ENCODE measurements at regions not wholly inside any gene's neighbourhood (a gene's known extent, or its start where the extent isn't known, plus 50 kb on each side); places are given as distances from the start of the nearest gene placed in this dataset.
"Not testable (repeated sequence)": the region's sequence is repeated elsewhere in the genome, so short reads cannot be mapped to it uniquely, and the experiment has no call there.

DNA sequence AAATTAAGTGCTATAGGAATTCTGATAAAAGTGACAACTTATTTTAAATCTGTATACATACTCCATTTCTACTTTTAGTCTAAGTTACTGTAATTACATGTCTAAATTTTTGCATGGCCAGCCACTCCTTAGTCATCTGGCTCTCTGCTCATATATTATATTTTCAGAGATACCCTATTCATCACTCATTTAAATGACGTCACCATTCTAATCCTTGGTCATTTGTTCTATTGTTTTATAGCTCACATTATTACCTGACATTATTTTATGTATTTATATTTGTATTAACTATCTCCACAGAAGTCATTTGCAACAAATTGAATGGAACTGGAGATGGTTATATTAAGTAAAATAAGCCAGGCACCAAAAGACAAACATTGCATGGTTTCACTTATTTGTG, 179.6 kb upstream of the CXorf51A start:
- DNase-seq (ENCODE audit: low read depth) = no peak

DNA sequence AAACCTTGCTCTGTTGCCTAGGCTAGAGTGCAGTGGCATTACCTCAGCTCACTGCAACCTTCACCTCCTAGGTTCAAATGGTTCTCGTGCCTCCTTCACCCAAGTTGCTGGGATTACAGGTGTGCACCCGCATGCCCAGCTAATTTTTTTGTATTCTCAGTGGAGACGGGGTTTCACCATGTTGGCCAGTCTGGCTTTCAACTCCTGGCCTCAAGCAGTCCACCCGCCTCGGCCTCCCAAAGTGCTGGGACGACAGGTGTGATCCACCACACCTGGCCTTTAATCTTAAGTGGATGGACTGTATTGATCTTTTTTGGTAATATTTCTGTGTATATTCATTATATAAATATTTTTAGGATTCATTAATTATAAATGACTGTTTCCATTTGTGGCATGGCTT, 158.7 kb upstream of the CXorf51A start:
- no peak for DNase-seq (ENCODE audit: low read depth)

DNA sequence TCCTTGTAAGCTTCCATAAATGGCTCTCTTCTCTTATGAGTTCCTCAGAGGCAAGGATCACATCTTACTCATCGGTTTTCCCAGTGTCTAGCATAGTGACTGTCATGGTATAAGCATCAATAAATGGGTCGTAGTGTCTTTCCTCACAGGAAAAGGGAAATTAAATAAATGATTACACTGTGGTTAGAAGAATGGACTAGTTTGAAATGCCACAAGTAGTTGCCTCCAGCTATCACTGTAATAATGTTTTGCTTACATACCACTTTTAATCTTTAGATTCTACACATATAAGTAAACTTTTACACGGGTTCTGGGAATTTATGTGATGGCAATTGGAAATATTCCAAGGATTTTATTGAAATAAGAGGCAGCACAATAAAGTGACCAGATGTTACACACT, 152.8 kb upstream of the CXorf51A start:
- DNase-seq (ENCODE audit: low read depth) = no peak

GRCh38 chrX:146956760-146957159, 142.2 kb upstream of the CXorf51A start:
- DNase-seq (ENCODE audit: low read depth) = no peak

DNA sequence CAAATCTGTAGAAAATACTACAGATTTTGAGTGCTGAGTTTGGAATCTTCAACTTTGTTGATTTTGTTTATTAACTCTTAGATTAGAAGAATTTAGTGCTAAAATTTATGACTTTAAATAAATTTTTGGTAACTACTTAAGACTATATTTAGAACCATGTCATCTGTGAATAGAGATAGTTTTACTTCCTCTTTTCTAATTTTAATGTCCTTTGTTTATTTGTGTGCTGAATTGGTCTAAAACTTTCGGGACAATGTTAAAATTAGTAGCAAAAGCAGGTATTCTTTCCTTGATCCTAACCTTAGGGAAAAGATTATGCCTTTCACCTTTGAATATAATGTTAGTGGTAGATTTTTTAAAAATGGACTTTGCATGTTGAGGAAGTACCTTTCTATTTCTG, 119.7 kb upstream of the CXorf51A start:
- no peak for DNase-seq (ENCODE audit: low read depth)

DNA sequence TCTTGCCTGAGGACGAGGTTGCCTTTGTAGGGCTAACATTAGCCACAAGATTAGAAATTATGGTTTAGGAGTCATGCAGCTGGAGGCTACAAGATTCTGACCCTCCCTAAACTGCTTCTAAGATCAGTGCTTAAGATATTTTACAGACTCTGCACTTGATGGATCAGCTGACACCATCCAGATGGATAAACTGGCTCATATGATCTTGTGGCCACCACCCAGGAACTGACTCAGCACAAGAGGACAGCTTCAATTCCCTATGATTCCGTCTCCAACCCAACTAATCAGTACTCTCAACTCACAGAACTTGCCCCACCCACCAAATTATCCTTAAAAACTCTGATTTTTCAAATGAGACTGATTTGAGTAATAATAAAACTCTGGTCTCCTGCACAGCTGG, 118.5 kb upstream of the CXorf51A start:
- DNase-seq (ENCODE audit: low read depth) = not testable (repeated sequence)

GRCh38 chrX:146921204-146921603, 106.7 kb upstream of the CXorf51A start:
- DNase-seq (ENCODE audit: low read depth) = no peak

GRCh38 chrX:146907391-146908240, 93.1 kb upstream of the CXorf51A start:
- peak; percentile 1 for DNase-seq (ENCODE audit: low read depth)

DNA sequence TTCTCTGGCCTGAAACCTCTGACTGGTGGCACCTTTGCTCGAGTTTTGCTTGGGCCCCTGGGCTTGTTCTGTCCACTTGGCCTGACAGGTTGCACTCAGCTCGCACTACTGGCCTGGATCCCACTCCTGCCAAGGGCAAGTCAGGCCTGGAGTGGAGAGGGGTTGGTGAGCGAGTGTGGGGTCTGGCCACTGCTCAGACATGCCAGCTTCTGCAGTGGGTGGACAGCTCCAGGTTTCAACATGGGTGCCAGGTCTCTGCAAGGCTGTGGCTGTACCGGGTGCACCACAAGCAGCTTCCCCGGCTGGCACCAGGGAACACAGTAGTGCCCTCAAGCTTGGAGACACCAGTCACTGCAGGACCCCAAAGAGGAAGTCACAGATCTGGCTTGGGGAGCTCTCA, 91.6 kb upstream of the CXorf51A start:
- no peak for DNase-seq (ENCODE audit: low read depth)

DNA sequence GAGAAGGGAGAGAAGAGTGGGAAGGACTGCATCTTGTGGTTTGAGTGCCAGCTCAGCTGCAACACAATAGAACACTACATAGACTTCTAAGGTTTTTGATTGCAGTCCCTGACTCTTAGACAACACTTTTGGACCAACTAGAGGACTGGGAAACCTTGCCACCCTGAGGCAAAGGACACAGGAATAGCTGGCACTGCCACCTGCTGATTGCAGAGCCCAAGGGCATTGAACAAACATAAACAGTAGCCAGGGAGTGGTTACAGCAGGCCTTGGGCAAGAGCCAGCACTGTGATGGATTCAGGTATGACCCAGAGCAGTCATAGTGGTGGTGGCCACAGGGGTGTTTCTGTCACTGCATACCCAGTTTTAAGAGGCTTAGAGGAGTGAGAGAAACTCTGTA, 72.5 kb upstream of the CXorf51A start:
- DNase-seq (ENCODE audit: low read depth) = no peak

DNA sequence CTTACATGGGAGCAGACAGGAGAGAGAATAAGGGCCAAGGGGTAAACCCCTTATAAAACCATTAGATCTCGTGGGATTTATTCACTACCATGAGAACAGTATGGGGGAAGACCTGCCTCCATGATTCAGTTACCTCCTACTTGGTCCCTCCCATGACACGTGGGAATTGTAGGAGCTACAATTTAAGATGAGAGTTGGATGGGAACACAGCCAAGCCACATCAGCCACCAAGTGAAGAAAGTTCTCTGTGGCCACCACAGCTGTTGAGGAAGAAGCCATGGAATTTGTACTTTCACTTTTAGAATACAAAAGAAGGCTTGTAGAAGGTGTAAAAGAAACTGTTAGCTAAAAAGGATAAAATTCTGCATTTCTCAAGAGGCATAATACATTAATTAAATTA, 67.0 kb upstream of the CXorf51A start:
- DNase-seq (ENCODE audit: low read depth) = no peak

DNA sequence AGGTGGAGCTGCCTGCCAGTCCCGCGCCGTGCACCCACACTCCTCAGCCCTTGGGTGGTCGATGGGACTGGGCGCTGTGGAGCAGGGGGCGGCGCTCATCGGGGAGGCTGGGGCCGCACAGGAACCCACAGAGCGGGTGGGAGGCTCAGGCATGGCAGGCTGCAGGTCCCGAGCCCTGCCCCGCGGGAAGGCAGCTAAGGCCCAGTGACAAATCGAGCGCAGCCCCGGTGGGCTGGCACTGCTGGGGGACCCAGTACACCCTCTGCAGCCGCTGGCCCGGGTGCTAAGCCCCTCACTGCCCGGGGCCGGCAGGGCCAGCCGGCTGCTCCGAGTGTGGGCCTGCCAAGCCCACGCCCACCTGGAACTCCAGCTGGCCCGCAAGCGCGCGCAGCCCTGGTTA, 52.3 kb upstream of the CXorf51A start:
- not testable (repeated sequence) for DNase-seq (ENCODE audit: low read depth)

DNA sequence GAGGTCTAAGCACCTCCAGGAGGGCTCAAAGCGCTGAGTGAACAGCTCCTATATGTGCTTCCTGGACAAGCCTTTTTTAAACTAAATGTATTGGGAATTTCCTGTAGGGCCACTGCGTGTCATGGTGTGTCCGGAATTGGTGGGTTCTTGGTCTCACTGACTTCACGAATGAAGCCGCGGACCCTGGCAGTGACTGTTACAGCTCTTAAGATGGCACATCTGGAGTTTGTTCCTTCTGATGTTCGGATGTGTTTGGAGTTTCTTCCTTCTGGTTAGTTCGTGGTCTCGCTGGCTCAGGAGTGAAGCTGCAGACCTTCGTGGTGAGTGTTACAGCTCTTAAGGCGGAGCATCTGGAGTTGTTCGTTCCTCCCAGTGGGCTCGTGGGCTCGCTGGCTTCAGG, 51.2 kb upstream of the CXorf51A start:
- DNase-seq (ENCODE audit: low read depth) = not testable (repeated sequence)

Data from renal cortical epithelial cell (primary cell).